NCI-H345 (cell line): ENCODE measurements at regions not wholly inside any gene's neighbourhood (a gene's known extent, or its start where the extent isn't known, plus 50 kb on each side); places are given as distances from the start of the nearest gene placed in this dataset.
"Not testable (repeated sequence)": the region's sequence is repeated elsewhere in the genome, so short reads cannot be mapped to it uniquely, and the experiment has no call there.

Source experiments
- DNase-seq: peaks from one replicate; lab custom pipeline; 2025; lab: John Stamatoyannopoulos, UW

DNA sequence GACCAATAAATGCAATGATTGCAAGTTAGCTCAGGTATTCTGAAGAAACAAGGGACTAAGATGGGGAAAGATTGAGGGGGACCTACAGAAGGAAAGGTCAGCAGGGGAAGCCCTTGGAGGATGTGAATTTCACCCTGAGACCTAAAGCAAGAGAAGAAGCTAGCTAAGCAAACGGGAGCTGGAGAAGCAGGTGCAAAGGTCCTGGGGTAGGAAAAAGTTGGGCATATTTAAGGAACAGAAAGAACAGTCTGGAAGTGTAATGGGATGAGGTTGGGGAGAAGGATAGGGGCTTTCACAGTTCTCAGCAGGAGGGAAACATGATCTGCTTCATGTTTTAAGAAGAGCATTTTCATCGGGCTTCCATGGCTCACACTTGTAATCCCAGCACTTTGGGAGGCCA, 89.7 kb upstream of the SLC45A1 start:
- DNase-seq, result no peak

DNA sequence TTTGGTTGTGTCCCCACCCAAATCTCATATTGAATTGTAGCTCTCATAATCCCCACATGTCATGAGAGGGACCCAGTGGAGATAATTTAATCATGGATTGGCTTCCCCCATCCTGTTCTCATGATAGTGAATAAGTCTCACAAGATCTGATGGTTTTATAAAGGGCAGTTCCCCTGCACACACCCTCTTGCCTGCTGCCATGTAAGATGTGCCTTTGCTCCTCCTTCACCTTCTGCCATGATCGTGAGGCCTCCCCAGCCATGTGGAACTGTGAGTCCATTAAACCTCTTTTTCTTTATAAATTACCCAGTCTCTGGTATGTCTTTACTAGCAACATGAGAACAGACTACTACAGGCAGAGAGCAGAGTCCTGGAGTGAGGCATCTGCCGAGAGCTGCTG, 90.2 kb upstream of the SLC45A1 start:
- DNase-seq, result not testable (repeated sequence)

DNA sequence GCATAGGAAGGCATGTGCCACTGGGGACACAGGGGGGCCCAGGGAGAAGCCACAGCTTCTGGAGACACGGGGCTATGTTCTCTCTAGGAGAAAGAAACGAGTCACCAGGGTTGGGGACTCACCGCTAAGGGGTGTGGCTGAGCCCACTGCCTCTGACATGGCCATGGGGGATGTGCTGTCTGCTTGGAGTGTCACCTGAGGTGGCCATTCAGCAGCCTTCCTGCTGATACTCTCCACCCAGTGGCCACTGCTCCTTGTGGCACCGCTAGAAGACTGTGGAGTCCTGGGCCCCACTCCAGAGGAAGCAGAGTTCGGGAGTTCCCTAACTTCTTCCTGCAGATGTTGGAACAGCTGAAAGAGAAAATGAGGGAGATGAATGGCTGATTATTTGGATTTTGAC, 91.2 kb upstream of the SLC45A1 start:
- no peak for DNase-seq

DNA sequence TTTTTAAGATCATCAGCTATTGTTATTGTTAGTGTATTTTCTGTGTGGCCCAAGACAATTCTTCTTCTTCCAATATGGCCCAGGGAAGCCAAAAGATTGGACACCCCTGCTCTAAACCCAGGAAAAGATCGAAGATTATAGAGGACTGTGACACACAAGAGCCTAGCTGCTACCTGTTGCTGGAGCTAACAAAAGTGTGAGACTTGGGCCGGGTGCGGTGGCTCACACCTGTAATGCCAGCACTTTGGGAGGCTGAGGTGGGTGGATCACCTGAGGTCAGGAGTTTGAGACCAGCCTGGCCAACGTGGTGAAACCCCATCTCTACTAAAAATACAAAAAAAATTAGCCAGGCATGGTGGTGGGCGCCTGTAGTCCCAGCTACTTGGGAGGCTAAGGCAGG, 91.9 kb upstream of the SLC45A1 start:
- DNase-seq, result not testable (repeated sequence)

DNA sequence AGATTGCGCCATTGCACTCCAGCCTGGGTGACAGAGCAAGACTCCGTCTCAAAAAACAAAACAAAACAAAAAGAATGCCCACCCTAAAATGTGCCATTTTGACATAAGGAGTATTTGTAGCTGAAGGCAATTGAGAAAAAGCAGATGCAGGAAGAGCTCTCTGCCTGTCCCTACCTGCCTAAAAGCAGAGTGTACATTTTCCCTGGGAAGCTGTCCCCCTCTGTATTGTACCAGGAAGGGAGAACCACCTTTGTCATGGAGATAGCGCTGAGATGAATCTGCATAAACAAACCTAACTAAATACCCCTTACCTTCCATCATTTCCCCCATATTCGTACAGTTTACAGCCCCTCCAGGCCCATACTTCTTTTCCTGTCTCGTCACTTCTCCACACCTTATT, 94.4 kb upstream of the SLC45A1 start:
- peak; percentile 22 for DNase-seq

DNA sequence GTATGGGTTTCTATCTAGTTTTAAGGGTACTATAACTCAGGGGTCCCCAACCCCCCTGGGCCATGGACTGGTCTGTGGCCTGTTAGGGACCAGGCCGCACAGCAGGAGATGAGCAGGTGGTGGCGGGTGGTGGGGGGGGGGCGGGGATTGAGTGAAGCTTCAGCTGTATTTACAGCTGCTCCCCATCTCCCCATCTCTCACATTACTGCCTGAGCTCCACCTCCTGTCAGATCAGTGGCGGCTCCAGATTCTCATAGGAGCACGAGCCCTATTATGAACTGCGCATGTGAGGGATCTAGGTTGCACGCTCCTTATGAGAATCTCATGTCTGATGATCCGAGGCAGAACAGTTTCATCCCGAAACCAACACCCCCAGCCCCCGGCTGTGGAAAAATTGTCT, 95.1 kb upstream of the SLC45A1 start:
- peak; percentile 24 for DNase-seq

DNA sequence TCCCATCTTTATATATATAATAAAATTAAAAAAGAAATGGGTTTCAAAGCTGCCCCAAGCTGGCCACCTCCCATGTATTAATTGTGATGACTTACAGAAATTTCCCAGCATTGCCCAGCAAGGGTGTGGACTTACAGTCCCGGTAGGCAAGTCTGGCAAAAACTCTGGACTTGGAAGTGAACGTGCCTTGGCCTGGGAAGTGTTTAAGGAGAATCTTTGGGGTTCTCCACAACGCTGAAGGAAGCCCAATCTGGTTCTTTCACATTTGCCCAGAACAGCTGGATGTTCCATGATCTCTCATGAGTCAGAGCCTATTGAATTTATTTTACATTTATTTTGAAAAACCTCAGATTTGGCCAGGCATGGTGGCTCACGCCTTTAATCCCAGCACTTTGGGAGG, 98.4 kb upstream of the SLC45A1 start:
- DNase-seq, result no peak

DNA sequence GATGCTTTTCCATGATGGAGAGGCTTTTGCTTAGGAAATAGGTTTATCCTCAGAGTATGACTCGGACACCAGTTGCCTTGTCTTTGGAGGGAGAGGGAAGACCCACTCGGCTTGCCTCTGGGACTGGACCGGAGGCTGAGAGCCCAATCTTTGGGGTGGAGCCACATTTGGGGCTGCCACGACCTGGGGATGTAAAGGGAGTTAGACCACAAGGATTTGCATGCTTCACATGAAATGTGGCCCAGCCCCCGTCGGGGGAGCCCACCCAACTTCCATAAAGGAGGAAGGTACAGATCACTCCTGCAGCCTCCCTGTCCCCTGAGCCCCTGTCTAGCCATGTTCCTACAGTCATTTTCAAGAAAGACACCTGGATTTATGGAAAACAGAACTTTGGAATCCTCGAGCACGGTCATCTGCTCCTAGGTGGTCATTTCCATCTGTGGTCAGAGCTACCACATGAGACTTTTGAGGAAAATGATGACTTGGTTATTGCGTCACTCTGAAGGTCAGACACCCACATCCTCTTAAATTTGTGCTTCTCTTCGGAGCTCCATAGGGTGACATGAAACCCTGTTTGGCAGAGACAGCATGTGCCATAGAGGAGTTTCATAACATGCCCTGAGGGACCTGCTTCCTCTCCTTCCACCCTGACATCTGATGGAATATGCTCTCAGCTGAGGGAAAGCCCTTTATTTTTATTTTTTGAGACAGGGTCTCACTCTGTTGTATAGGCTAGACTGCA, 99.4 kb upstream of the SLC45A1 start:
- DNase-seq, result no peak

DNA sequence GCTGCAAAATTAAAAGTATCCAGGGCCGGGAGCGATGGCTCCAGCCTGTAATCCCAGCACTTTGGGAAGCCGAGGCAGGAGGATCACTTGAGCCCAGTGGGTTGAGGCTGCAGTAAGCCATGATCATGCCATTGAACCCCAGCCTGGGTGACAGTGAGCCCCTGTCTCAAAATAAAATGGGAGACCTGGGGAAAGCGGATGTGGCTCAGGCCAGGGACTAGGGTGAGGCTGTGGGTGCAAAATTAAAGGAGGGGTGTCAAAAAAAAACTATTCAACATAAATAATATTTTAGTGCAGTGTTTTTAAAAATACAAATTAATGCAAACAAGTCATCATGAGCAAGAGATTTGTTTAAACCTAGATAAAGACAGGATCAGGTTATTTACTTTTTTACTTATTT, 100.1 kb upstream of the SLC45A1 start:
- no peak for DNase-seq

DNA sequence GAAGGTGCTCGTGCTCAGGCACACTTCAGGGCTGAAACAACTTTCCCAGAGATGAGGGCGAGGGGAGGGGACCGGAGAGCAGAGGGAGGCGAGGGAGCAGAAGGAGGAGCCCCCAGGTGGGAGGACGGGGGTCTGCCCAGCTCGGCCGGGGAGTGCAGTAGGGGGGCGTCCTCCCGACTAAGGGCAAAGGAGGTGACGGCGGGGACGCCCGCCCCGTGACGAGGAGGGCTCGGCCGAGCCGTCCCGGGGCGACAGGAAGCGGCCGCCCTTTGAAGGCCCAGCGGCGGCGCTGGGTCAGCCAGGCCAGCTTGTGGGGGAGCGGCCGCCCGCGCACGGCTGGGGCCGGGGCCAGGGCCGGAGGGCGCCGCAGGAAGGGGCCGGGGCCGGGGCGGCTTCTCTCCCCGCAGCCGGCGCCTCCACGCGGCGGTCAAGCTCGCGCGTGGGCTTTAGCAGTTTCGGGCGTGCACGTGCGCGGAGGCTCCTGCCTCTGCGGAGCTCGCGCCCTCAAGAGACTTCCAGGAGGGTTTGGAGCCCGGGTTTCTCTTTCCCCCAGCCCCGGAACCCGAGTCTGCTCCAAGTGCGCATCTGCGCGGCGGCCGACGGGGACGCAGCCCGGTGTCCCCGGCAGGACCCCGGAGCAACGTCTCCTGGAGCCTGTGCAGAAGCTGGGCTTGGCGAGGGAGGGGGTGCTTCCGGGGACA, 100.8 kb upstream of the SLC45A1 start:
- DNase-seq, result no peak

DNA sequence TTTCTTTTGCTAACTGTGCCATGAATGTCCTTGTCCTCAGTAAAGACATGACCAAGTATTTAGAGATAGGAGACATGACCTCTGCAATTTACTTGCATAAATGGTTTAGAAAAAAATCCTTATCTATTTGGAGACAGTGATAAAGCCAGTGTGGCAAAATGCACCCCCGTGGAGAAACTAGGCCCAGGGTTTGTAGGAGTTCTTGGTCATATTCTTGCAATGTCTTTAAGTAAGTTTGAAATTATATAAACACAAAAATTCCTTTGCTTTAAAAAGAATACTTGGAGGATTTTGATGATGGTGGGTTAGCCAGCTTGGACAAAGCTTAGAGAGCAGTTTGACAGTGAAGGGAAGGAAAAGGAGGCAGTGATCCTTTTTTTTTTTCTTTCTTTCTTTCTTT, 101.9 kb upstream of the SLC45A1 start:
- DNase-seq, result no peak

DNA sequence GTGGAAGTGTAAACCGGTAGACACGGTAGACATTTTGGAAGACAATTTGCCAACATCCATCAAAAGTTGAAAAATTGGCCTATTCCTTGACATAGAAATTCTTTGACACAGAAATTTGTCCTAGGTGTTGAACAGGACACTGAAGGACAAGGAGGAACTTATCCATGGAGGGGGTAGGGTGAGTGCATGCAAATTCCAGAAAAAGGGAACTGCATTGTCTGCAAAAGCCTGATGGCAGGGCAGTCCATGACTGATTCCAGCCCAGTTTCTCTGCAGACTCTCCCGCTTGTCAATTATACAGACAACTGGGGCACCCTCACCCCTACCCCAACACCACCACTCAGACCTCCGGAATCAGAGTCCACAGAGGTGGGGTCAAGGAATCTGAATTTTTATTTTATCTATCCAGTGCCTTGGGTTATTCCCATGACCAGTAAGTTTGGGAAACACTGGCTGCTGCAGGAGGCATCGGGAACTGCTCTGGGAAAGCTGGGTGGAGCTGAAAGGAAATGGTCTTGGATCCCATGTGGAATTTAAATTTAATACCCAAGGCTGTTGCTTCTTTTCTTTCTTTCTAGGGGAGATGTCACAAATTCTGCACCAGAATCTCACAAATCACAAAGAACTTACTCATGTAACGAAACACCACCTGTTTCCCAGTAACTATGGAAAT, 103.3 kb upstream of the SLC45A1 start:
- no peak for DNase-seq

DNA sequence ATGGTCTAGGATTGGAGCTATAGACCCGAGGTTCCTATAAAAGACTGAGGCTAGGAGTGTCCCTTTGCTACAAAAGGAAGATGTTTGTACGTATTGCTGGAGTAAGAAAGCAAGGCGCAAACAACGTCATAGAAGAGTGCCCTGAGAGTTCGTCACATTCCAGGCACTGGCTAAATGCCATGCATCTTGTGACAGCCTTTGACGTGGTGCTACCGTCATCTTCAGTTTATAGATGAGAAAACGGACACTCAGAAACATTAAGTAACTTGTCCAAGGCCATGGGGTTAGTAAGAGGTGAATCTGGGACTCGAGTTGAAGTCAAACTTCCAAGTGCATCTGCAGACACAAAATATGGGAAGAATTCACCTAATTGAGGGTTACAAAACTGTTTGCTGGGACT, 104.2 kb upstream of the SLC45A1 start:
- DNase-seq, result no peak

DNA sequence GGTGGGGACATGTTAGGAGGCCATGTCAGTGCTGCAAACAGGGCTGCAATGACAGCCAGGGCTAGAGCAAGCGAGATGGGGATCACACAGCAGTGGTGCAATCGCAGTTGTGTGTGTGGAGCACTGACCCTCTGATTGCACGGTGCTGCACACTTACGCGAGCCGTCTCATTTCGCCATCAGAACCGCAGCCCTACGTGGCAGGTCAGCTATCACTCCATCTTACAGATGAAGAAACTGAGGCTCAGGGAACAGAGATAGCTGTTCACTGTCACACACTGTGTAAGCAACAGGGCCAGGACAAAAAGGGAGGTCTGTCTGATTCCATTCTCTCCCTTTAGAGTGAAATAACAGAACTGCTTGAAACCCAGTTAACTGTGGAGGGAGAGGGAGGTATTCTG, 104.8 kb upstream of the SLC45A1 start:
- DNase-seq, result no peak

DNA sequence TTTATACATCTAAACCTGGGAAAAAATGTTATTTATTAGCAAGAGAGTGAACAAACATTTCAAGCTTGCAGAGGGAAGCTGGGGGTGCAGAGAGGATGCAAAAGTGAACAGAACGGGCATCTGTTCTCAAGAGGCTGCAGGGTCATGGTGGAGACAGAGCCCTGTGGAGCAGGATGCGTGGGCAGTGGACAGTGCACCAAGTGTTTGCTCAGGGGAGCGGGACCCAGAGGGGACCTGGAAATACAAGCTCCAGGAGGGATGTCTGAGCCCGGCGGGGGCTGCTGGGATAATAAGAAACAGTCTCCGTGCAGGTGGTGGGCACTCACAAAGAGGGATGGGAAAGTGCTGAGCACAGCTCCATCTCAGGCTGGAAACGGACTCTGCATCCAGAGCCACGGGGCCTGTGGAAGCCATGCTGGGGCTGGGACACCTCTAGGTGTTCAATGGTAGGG, 105.3 kb upstream of the SLC45A1 start:
- no peak for DNase-seq

DNA sequence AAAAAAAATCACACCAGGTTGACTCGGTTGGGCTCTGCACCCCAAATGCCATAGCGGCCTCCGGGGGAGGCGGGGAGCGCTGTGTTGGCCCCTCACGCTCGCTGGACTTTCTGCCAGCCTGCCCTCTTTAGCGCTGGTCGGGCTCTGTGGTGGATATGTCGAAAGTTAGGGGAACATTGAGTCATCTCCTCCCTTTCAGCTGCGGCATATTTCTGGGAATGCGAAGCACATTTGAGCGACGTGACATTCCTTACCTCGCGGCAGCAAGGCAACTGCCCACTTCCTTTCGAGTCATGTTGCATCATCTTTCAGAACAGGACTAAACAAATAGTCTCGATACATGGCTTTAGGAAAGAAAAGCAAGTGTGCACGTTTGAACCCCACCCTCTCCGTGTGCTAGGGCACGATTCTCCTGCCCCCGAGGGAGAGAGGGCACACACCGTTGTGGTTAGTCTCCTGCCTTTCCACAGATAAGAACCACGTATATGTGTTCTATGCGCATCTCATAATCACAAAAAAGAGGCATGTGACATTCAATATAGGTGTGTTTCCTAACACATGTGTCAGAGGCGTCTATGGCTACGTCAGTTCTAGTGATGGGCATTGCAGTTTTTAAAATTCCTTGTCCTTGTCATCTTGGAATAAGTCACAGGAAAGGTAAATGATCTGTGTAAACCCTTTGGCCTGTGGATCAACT, 105.9 kb upstream of the SLC45A1 start:
- no peak for DNase-seq

DNA sequence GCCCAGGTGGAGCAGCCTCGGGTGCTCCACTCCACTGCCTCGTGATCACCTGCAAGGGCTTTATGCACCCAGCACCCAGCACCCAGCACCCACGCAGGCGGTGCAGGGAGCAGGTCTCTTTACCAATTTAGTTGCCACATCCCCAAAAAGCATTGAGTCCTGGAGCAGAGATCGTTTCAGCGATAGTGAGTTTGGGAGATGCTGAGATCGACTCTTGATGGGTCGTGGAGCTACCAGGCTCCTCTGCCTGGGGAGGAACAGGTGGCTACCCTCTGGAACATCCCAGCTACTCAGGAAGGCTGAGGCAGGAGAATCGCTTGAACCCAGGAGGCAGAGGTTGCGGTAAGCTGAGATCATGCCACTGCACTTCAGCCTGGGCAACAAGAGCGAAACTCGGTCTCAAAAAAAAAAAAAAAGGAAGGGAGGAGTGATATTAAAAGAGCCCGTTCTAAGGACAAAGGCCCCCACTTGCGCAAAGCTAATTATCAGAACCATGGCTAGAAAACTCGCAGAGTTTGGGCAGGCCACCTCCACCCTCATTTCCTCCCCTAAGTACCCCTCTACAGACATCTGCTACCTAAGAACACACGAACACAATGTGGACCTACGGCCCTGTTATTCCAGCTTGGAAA, 106.5 kb upstream of the SLC45A1 start:
- no peak for DNase-seq

DNA sequence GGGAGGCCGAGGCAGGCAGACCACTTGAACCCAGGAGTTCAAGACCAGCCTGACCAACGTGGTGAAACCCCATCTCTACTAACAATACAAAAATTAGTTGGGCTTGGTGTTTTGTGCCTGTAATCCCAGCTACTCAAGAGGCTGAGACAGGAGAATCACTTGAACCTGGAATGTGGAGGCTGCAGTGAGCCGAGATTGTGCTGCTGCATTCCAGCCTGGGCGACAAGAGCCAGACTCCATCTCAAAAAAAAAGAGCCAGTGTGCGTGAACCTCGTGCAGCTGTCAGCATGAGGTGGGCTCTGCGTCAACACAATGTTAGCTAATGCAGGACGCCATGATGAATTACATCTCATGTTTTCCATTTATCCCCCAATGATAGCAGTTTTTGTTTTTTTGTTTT, 110.7 kb upstream of the SLC45A1 start:
- no peak for DNase-seq

DNA sequence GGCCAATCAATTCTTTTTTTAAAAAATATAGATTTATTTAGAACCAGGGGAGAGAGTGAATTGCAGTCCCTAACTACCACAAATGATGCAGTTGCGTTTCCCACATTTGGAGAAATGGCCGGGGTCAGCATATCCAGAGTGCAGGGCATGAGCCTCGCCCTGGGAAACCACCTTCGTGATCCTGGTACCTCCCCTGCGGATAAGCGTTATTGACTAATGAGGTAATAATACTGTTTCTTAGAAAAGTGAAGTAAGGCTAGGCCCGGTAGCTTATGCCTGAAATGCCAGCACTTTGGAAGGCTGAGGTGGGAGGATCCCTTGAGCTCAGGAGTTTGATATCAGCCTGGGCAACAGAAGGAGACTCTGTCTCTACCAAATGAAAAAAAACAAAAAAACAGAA, 111.5 kb upstream of the SLC45A1 start:
- DNase-seq, result no peak

DNA sequence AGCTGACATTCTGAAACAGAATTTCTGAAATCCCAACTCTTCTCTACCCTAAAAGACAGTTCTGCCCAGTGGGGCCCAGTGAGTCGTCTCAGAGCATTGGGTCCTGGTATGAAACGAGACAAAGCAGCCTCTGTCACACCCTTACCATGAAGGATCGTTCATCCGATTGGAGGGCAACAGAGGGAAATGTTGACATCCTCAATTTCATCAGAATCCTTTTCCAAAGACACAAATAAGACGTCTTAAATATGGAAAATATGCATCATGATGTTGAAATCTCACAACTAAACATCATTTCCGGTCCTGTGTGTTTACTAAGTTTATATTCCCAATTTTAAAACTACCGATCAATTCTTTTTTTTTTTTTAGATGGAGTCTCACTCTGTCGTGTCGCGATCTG, 112.1 kb upstream of the SLC45A1 start:
- no peak for DNase-seq

DNA sequence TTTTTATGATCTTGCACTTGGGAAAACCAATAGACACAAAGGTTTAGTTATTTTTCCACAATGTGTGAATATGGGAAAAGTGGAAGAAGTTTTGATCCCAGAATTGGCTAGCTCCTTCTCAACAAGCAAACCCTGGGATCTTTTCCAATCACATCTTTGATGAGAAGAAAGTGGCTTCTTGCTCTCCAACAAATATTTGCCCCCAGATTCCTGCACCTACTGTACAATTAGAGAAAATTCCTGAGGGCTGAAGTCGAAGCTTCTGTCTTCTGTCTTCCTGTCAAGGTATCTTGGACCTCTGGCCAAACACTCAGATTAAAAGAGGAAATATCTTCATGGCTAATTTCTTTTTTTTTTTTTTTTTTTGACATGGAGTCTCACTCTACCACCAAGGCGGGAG, 113.1 kb upstream of the SLC45A1 start:
- no peak for DNase-seq

DNA sequence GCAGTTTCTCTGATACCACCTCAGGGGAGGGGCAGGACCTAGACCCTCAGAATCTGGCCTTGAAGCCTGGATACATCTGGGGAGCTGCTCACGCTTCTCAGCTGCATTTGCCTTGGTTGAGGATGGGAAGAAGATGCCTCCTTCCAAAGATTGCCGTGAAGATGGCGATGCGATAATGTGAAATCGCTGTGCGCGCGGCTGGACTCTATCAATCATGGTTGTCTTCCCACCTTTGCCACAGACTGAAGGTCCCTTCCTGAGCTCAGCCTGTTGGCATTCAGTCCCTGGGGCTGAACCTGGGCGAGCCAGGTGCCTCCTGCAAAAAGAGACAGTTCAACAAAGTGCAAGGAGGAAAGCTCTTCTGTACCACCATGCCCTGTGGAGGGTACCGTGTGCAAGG, 114.4 kb upstream of the SLC45A1 start:
- no peak for DNase-seq
